GM12878 (cell line): ENCODE measurements at regions not wholly inside any gene's neighbourhood (a gene's known extent, or its start where the extent isn't known, plus 50 kb on each side); places are given as distances from the start of the nearest gene placed in this dataset.

Experiments used
- CEBPB ChIP-seq, 2 experiments: fragments of 150-350 bp in 1 of 2; IDR thresholded peaks; 2 replicates each; pipeline ENCODE4 v1.6.1; 2012 to 2014; ENCODE audit warnings: low read depth in 2 of 2, low read length in 2 of 2, borderline replicate concordance in 1 of 2, inconsistent platforms in 1 of 2
- KDM1A ChIP-seq: fragments of 200-600 bp; sonication (generic); IDR thresholded peaks from 2 replicates; pipeline ENCODE4 v1.6.1; 2016; ENCODE audit warnings: borderline replicate concordance
- MTA3 ChIP-seq: IDR thresholded peaks from 2 replicates; pipeline ENCODE4 v1.6.1; 2012; ENCODE audit warnings: low read length, inconsistent platforms, borderline replicate concordance
- MYC ChIP-seq: IDR thresholded peaks from 2 replicates; pipeline ENCODE4 v1.6.1; 2011; ENCODE audit warnings: mild to moderate bottlenecking, low read length, moderate library complexity, inconsistent platforms; ENCODE audit not compliant: insufficient read depth, insufficient replicate concordance, insufficient read length, severe bottlenecking
- NBN ChIP-seq: fragments of 450-650 bp; IDR thresholded peaks from 2 replicates; pipeline ENCODE4 v1.6.1; 2016
- SMAD5 ChIP-seq: IDR thresholded peaks from 2 replicates; pipeline ENCODE4 v1.6.1; 2016; ENCODE audit warnings: antibody characterized with exemption, low read depth
- SRF ChIP-seq, 2 experiments: IDR thresholded peaks; 2 replicates each; pipeline ENCODE4 v1.6.1; 2011; ENCODE audit warnings: low read depth in 2 of 2, low read length in 2 of 2, mild to moderate bottlenecking in 1 of 2, moderate library complexity in 1 of 2
- ZNF24 ChIP-seq: fragments of 450-650 bp; IDR thresholded peaks from 2 replicates; pipeline ENCODE4 v1.6.1; 2017; ENCODE audit warnings: antibody characterized with exemption, mild to moderate bottlenecking
- TF ChIP-seq, protein P1 (sequence below): fragments of 450-650 bp; IDR thresholded peaks from 2 replicates; pipeline ENCODE4 v1.6.1; 2017; ENCODE audit warnings: mild to moderate bottlenecking, moderate library complexity
- TF ChIP-seq, protein P2 (sequence below): fragments of 450-650 bp; IDR thresholded peaks from 2 replicates; pipeline ENCODE4 v1.6.1; 2017; ENCODE audit warnings: mild to moderate bottlenecking, moderate library complexity
- TF ChIP-seq, protein P3 (sequence below): fragments of 450-650 bp; IDR thresholded peaks from 2 replicates; pipeline ENCODE4 v1.6.1; 2014; ENCODE audit warnings: mild to moderate bottlenecking

DNA sequence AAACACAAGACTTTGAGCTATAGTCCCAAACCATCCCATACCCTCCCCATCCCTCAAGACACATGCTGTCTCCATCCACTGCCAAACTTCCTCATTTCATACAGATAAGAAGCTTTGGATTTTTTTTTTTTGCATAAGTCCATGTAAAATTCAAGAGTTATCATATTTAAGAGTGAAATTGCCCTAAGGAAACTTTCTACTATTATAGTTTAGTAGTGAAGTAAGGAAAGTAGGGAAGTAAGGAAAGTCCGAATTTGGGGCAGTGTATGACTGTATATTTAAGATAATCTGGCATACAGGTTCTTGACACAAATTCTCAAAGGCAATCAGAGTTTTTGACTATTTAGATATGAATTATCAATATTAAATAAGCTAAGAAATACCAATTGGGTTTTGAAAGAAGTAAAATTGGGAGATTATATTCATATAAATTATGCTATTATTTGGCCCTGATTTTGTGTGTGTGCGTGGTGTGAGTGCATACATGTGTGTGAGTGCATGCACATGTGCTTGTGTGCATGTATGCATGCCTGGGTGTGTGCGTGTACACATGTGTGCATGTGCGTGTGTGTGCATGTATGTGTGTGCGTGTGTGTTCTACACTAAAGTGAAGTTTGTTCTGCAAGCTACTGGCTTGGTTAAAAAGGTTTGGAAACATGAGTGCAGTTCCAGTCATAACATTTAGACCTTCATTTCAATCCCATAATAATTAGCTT is 83.6 kb upstream of the MBNL1 start (continued):
- TF ChIP-seq, protein P1, sequence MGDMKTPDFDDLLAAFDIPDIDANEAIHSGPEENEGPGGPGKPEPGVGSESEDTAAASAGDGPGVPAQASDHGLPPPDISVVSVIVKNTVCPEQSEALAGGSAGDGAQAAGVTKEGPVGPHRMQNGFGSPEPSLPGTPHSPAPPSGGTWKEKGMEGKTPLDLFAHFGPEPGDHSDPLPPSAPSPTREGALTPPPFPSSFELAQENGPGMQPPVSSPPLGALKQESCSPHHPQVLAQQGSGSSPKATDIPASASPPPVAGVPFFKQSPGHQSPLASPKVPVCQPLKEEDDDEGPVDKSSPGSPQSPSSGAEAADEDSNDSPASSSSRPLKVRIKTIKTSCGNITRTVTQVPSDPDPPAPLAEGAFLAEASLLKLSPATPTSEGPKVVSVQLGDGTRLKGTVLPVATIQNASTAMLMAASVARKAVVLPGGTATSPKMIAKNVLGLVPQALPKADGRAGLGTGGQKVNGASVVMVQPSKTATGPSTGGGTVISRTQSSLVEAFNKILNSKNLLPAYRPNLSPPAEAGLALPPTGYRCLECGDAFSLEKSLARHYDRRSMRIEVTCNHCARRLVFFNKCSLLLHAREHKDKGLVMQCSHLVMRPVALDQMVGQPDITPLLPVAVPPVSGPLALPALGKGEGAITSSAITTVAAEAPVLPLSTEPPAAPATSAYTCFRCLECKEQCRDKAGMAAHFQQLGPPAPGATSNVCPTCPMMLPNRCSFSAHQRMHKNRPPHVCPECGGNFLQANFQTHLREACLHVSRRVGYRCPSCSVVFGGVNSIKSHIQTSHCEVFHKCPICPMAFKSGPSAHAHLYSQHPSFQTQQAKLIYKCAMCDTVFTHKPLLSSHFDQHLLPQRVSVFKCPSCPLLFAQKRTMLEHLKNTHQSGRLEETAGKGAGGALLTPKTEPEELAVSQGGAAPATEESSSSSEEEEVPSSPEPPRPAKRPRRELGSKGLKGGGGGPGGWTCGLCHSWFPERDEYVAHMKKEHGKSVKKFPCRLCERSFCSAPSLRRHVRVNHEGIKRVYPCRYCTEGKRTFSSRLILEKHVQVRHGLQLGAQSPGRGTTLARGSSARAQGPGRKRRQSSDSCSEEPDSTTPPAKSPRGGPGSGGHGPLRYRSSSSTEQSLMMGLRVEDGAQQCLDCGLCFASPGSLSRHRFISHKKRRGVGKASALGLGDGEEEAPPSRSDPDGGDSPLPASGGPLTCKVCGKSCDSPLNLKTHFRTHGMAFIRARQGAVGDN, result no peak
- TF ChIP-seq KDM1A (no peak), CEBPB (IDR thresholded peaks at IDR 0.05; ENCODE audit: borderline replicate concordance in 1 of 2, low read depth in 2 of 2, low read length in 2 of 2) (no peak), SRF (IDR thresholded peaks at IDR 0.05; ENCODE audit: low read depth in 2 of 2, low read length in 2 of 2) (no peak), SMAD5 (no peak), MTA3 (no peak), NBN (no peak), ZNF24 (no peak), MYC (no peak)
- TF ChIP-seq, protein P2, sequence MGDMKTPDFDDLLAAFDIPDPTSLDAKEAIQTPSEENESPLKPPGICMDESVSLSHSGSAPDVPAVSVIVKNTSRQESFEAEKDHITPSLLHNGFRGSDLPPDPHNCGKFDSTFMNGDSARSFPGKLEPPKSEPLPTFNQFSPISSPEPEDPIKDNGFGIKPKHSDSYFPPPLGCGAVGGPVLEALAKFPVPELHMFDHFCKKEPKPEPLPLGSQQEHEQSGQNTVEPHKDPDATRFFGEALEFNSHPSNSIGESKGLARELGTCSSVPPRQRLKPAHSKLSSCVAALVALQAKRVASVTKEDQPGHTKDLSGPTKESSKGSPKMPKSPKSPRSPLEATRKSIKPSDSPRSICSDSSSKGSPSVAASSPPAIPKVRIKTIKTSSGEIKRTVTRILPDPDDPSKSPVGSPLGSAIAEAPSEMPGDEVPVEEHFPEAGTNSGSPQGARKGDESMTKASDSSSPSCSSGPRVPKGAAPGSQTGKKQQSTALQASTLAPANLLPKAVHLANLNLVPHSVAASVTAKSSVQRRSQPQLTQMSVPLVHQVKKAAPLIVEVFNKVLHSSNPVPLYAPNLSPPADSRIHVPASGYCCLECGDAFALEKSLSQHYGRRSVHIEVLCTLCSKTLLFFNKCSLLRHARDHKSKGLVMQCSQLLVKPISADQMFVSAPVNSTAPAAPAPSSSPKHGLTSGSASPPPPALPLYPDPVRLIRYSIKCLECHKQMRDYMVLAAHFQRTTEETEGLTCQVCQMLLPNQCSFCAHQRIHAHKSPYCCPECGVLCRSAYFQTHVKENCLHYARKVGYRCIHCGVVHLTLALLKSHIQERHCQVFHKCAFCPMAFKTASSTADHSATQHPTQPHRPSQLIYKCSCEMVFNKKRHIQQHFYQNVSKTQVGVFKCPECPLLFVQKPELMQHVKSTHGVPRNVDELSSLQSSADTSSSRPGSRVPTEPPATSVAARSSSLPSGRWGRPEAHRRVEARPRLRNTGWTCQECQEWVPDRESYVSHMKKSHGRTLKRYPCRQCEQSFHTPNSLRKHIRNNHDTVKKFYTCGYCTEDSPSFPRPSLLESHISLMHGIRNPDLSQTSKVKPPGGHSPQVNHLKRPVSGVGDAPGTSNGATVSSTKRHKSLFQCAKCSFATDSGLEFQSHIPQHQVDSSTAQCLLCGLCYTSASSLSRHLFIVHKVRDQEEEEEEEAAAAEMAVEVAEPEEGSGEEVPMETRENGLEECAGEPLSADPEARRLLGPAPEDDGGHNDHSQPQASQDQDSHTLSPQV, result no peak
- TF ChIP-seq, protein P3, sequence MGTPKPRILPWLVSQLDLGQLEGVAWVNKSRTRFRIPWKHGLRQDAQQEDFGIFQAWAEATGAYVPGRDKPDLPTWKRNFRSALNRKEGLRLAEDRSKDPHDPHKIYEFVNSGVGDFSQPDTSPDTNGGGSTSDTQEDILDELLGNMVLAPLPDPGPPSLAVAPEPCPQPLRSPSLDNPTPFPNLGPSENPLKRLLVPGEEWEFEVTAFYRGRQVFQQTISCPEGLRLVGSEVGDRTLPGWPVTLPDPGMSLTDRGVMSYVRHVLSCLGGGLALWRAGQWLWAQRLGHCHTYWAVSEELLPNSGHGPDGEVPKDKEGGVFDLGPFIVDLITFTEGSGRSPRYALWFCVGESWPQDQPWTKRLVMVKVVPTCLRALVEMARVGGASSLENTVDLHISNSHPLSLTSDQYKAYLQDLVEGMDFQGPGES, result no peak
